CD4-positive, alpha-beta T cell (primary cell): ENCODE measurements at regions not wholly inside any gene's neighbourhood (a gene's known extent, or its start where the extent isn't known, plus 50 kb on each side); places are given as distances from the start of the nearest gene placed in this dataset.

Experiments
- ATAC-seq: fragments of 200-7000 bp; cut with Tn5 transposase; one replicate; pipeline ENCODE4 v1.10.0; 2022; ENCODE audit warnings: mild to moderate bottlenecking; ENCODE audit not compliant: poor library complexity
- CTCF ChIA-PET: fragments of 350-600 bp; sonication (Branson Sonifier 250); formaldehyde crosslinking; loops from one replicate; lab custom pipeline; 2021; ENCODE audit warnings: antibody characterized with exemption, inconsistent platforms; lab: Charles Lee
- POLR2A ChIA-PET: fragments of 350-600 bp; sonication (Branson Sonifier 250); formaldehyde crosslinking; loops from one replicate; lab custom pipeline; 2021; ENCODE audit warnings: antibody characterized with exemption, inconsistent platforms; lab: Charles Lee
- DNase-seq, 14 experiments: peaks; one replicate each; pipeline ENCODE4 v3.0.0-alpha.2; 2013 to 2020; ENCODE audit warnings: mixed read lengths in 2 of 14
- H3K27ac ChIP-seq, 2 donors: one replicate each; pipeline versions ENCODE4 v1.5.1 to v1.7.0; 2013; ENCODE audit warnings: low read length in 2 of 2, low read depth in 1 of 2, mild to moderate bottlenecking in 1 of 2
- H3K27me3 ChIP-seq, 2 experiments: 1 replicate in 1 of 2; 2 replicates in 1 of 2; pipeline versions ENCODE4 v1.6.1 to v1.7.0; 2013; ENCODE audit warnings: low read length in 2 of 2, control low read depth in 1 of 2, mild to moderate bottlenecking in 1 of 2, moderate library complexity in 1 of 2; ENCODE audit not compliant: insufficient read depth in 2 of 2, control insufficient read depth in 1 of 2
- H3K36me3 ChIP-seq: one replicate; pipeline ENCODE4 v1.6.1; 2013; ENCODE audit warnings: low read length, control low read depth; ENCODE audit not compliant: insufficient read depth
- H3K4me1 ChIP-seq: one replicate; pipeline ENCODE4 v1.6.1; 2013; ENCODE audit warnings: low read length, control low read depth; ENCODE audit not compliant: insufficient read depth
- H3K4me3 ChIP-seq: one replicate; pipeline ENCODE4 v1.5.1; 2013; ENCODE audit warnings: mild to moderate bottlenecking, low read length, moderate library complexity
- H3K9me3 ChIP-seq, 2 experiments: 1 replicate in 1 of 2; 2 replicates in 1 of 2; pipeline versions ENCODE4 v1.6.1 to v1.7.0; 2013; ENCODE audit warnings: low read length in 2 of 2, mild to moderate bottlenecking in 2 of 2, control low read depth in 1 of 2, moderate library complexity in 1 of 2; ENCODE audit not compliant: control insufficient read depth in 1 of 2, insufficient read depth in 1 of 2
- H3K27ac Mint-ChIP-seq: one replicate; pipeline ENCODE4 v1.8.0; 2020; ENCODE audit warnings: mixed read lengths
- H3K27me3 Mint-ChIP-seq: one replicate; pipeline ENCODE4 v1.8.0; 2021; ENCODE audit warnings: mixed read lengths
- H3K36me3 Mint-ChIP-seq: one replicate; pipeline ENCODE4 v1.8.0; 2021; ENCODE audit warnings: low read depth, mixed read lengths
- H3K4me1 Mint-ChIP-seq: one replicate; pipeline ENCODE4 v1.8.0; 2021; ENCODE audit warnings: low read depth, mixed read lengths
- H3K4me3 Mint-ChIP-seq: one replicate; pipeline ENCODE4 v1.8.0; 2020; ENCODE audit warnings: mild to moderate bottlenecking, mixed read lengths
- H3K9me3 Mint-ChIP-seq: one replicate; pipeline ENCODE4 v1.8.0; 2020; ENCODE audit warnings: mixed read lengths
- CTCF ChIP-seq: fragments of 200-600 bp; IDR thresholded peaks from one replicate; pipeline ENCODE4 v1.8.0; 2022; ENCODE audit warnings: antibody characterized with exemption, mild to moderate bottlenecking
- intact Hi-C, 2 experiments: fragments of 100-400 bp; cut with DNase I in 1 of 2; cut with micrococcal nuclease in 1 of 2; formaldehyde crosslinking; loops; one replicate each; pipeline versions ENCODE4 v1.15.1 to v1.9.0; 2023 to 2025; cut with DNase I, micrococcal nuclease

DNA sequence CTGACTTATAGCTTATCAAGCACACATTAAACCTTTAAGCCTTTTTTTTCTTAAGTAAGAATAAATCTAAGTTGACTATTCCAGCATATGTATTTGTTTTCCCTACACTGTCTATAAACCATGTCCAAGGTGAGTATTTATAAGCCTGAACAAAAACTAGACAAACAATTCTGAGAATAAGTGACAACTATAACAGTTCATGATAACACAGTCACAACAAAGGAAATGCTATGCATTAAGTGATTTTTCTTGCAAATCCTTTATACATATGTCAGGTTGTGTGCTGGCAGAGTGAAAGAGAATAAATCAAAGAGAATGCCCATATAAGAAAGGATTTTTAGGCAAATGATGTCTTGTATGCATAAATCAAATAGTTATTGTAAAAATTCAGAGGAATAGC lies 408.8 kb upstream of the KIF2A start:
- peaks cover 8% of the 10 kb centered on the region for H3K27me3 Mint-ChIP-seq
- no peaks in the 10 kb centered on the region for H3K4me1 Mint-ChIP-seq
- no peak overlapping the region for H3K4me3 Mint-ChIP-seq
- H3K27ac ChIP-seq, result no peak overlapping the region
- no peak overlapping the region for H3K27ac Mint-ChIP-seq
- DNase-seq (no peak), ATAC-seq (no peak)
- TF ChIP-seq CTCF, result no peak
- H3K27me3 ChIP-seq, result no peaks in the 10 kb centered on the region
- intact Hi-C loops, result no loop called here
- peaks cover 7% of the 10 kb centered on the region for H3K9me3 Mint-ChIP-seq
- H3K9me3 ChIP-seq, result peaks cover 0 to 4% of the 10 kb centered on the region in 2 experiments
- H3K4me3 ChIP-seq, result no peak overlapping the region
- no peaks in the 10 kb centered on the region for H3K4me1 ChIP-seq
- no peaks in the 10 kb centered on the region for H3K36me3 Mint-ChIP-seq
- no peaks in the 10 kb centered on the region for H3K36me3 ChIP-seq
- CTCF ChIA-PET, result no interaction called here
- POLR2A ChIA-PET, result no interaction called here

DNA sequence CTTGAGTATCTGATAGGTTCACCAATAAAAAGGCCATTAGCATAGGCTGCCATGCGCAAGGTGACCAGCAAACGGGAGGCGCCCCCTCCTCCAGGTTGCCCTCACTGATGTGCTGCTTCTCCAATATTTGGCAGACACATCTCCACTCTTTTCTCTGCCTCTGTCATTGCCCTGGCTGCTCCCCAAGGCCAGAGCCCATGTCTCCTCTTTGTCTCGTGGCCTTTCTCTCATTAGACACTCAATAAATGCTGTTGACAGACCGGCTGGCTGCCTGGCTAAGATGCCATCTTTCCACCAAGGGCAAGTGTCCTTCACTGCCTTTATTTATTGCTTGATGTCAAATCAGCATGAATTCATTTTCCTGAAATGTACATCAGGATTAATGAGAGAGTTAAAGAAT lies 404.0 kb upstream of the KIF2A start:
- Histone ChIP-seq H3K36me3 (no peaks in the 10 kb centered on the region), H3K4me3 (no peak overlapping the region), H3K4me1 (no peaks in the 10 kb centered on the region), H3K27ac (no peak overlapping the region), H3K27me3 (no peaks in the 10 kb centered on the region), H3K9me3 (peaks cover 0 to 4% of the 10 kb centered on the region in 2 experiments)
- ATAC-seq (no peak), DNase-seq (no peak)
- Mint-ChIP-seq H3K27me3 (peaks cover 8% of the 10 kb centered on the region), H3K9me3 (no peaks in the 10 kb centered on the region), H3K4me3 (no peak overlapping the region), H3K4me1 (no peaks in the 10 kb centered on the region), H3K27ac (no peak overlapping the region), H3K36me3 (no peaks in the 10 kb centered on the region)
- TF ChIP-seq CTCF, result no peak
- ChIA-PET CTCF (no interaction called here), POLR2A (no interaction called here)
- intact Hi-C loops, result no loop called here

DNA sequence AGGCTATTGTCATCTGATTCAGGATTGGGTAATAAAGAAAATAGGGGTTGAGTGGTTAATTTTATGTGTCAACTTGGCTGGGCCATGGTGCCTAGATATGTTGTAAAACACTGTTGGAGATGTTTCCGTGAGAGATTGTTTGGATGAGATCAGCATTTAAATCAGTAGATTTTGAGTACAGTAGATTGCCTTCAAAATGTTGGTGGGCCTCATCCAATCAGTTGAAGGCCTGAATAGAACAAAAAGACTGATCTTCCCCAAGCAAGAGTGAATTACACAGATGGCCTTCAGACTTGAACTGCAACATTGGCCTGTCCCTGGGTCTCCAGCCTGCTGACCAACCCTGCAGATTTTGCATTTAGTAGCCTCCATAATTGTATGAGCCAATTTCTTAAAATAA lies 401.3 kb upstream of the KIF2A start:
- H3K27me3 ChIP-seq, result no peaks in the 10 kb centered on the region
- ChIA-PET CTCF (no interaction called here), POLR2A (no interaction called here)
- DNase-seq (no peak), ATAC-seq (no peak)
- H3K36me3 ChIP-seq, result no peaks in the 10 kb centered on the region
- Mint-ChIP-seq H3K4me3 (no peak overlapping the region), H3K27ac (no peak overlapping the region), H3K36me3 (no peaks in the 10 kb centered on the region), H3K27me3 (no peaks in the 10 kb centered on the region), H3K9me3 (peaks cover 2% of the 10 kb centered on the region), H3K4me1 (no peaks in the 10 kb centered on the region)
- no peak overlapping the region for H3K27ac ChIP-seq
- no peak for TF ChIP-seq CTCF
- H3K9me3 ChIP-seq, result peaks cover 0 to 4% of the 10 kb centered on the region in 2 experiments
- intact Hi-C loops, result no loop called here
- no peaks in the 10 kb centered on the region for H3K4me1 ChIP-seq
- no peak overlapping the region for H3K4me3 ChIP-seq
